ENCODE measurements at regions not wholly inside any gene's neighbourhood (a gene's known extent, or its start where the extent isn't known, plus 50 kb on each side); places are given as distances from the start of the nearest gene placed in this dataset.
"Not testable (repeated sequence)": the region's sequence is repeated elsewhere in the genome, so short reads cannot be mapped to it uniquely, and the experiment has no call there.

GRCh38 chr4:79247695-79248394 is 78.0 kb downstream of the NAA11 start (continued):
- TF ChIP-seq RBBP5 (IDR thresholded peaks at IDR 0.05; ENCODE audit: borderline replicate concordance, insufficient read depth, low read length, poor library complexity, severe bottlenecking) = no peak
- no peak for TF ChIP-seq JUN (IDR thresholded peaks at IDR 0.05; ENCODE audit: borderline replicate concordance, low read depth, low read length)
- TF ChIP-seq JUN (CRISPR knock-in tag; IDR thresholded peaks at IDR 0.05; ENCODE audit: borderline replicate concordance) = no peak

GRCh38 chr4:79245200-79245940 is 80.5 kb downstream of the NAA11 start:
- FAIRE-seq; BruUV-seq (replicated peaks); H3K27ac ChIP-seq (ENCODE audit: extremely low read depth, low read depth, low read length); DNase-seq (ENCODE audit: extremely low read depth in 1 of 4, low spot score in 3 of 4); H3K4me3 ChIP-seq; CTCF ChIA-PET (ENCODE audit: low intra/inter-chr PET ratio); H3K9ac ChIP-seq (ENCODE audit: insufficient read depth in 1 of 2, low read depth in 2 of 2, low read length in 2 of 2); H3K9me3 ChIP-seq (replicated peaks; ENCODE audit: control insufficient read depth, insufficient read depth, low read depth, low read length); H2AFZ ChIP-seq (ENCODE audit: low read depth, low read length); in situ Hi-C loops (cut with MboI); H3K9me1 ChIP-seq (ENCODE audit: control insufficient read depth, insufficient read depth, low read length); H4K20me1 ChIP-seq (replicated peaks; ENCODE audit: control insufficient read depth, insufficient read depth, low read length); H3K36me3 ChIP-seq (ENCODE audit: control insufficient read depth, insufficient read depth, low read length); H3K4me1 ChIP-seq (replicated peaks in 1 of 2; ENCODE audit: control insufficient read depth in 2 of 2, insufficient read depth in 2 of 2, low read length in 2 of 2); intact Hi-C loops (cut with micrococcal nuclease); ATAC-seq; POLR2A ChIA-PET; H3K27me3 ChIP-seq (ENCODE audit: control insufficient read depth in 2 of 2, insufficient read depth in 2 of 2, low read length in 2 of 2); H3K79me2 ChIP-seq (ENCODE audit: control insufficient read depth, insufficient read depth, low read length); H3K4me2 ChIP-seq (ENCODE audit: insufficient read depth, low read length): not testable (repeated sequence)
- WGBS (ENCODE audit: insufficient coverage, low coverage, missing lambda C conversion rate) = 85% methylated on average over 14 of the region's 44 CpGs

All from K562 (cell line).